ENCODE measurements at regions not wholly inside any gene's neighbourhood (a gene's known extent, or its start where the extent isn't known, plus 50 kb on each side); places are given as distances from the start of the nearest gene placed in this dataset.

DNA sequence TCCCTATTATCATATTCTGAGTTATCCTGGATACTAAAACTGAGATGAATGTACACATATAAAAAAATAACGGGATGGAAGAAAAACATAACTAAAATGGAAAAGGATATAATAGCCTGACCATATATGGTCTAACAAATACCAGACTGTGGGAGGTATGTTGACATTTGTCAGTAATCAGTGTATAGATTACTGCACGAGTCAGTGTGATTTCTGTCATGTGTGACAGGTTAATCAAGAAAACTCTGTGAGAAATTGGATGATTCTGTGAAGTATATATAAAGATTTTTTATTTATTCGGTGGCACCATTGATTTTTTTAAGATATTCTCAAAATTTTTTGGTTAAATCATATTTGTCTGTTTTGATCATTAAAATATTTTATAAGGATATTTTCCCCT is 547.3 kb upstream of the B3GALT2 start:
- DNase-seq: no peak
- no peak for ATAC-seq
- no peaks in the 10 kb centered on the region for H3K27me3 Mint-ChIP-seq
- peaks cover 2% of the 10 kb centered on the region for H3K4me1 Mint-ChIP-seq (ENCODE audit: low read depth)
- TF ChIP-seq, protein P1, sequence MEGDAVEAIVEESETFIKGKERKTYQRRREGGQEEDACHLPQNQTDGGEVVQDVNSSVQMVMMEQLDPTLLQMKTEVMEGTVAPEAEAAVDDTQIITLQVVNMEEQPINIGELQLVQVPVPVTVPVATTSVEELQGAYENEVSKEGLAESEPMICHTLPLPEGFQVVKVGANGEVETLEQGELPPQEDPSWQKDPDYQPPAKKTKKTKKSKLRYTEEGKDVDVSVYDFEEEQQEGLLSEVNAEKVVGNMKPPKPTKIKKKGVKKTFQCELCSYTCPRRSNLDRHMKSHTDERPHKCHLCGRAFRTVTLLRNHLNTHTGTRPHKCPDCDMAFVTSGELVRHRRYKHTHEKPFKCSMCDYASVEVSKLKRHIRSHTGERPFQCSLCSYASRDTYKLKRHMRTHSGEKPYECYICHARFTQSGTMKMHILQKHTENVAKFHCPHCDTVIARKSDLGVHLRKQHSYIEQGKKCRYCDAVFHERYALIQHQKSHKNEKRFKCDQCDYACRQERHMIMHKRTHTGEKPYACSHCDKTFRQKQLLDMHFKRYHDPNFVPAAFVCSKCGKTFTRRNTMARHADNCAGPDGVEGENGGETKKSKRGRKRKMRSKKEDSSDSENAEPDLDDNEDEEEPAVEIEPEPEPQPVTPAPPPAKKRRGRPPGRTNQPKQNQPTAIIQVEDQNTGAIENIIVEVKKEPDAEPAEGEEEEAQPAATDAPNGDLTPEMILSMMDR (IDR thresholded peaks at IDR 0.05): no peak
- ChIA-PET POLR2A (no interaction called here), CTCF (no interaction called here)
- no peak overlapping the region for H3K4me3 Mint-ChIP-seq
- intact Hi-C loops (cut with micrococcal nuclease): no loop called here
- no peaks in the 10 kb centered on the region for H3K9me3 Mint-ChIP-seq
- H3K36me3 Mint-ChIP-seq (ENCODE audit: low read depth): no peaks in the 10 kb centered on the region
- H3K27ac Mint-ChIP-seq: no peak overlapping the region

DNA sequence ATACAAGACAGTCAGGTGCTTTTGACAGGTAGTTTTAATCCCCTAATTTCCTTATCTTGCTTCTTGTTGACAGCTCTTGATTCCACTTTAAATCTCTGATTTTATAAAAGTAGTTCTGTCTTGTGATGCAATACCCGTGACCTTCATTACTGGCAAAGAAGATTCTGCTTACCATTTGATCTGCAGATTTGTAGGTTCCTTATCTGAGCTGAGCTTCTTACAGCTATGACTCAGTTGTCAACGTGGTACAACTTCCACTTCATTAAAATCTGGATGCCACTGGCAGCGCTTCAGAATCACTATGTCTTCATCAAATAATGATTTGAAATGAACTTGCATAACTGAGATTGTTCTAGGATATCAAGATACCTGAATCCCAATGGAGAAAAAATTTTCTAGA is 543.6 kb upstream of the B3GALT2 start:
- no peak overlapping the region for H3K4me3 Mint-ChIP-seq
- CTCF ChIA-PET: no interaction called here
- no peaks in the 10 kb centered on the region for H3K27me3 Mint-ChIP-seq
- DNase-seq: no peak
- ATAC-seq: no peak
- peaks cover 3% of the 10 kb centered on the region for H3K4me1 Mint-ChIP-seq (ENCODE audit: low read depth)
- no peaks in the 10 kb centered on the region for H3K9me3 Mint-ChIP-seq
- H3K36me3 Mint-ChIP-seq (ENCODE audit: low read depth): no peaks in the 10 kb centered on the region
- no peak overlapping the region for H3K27ac Mint-ChIP-seq
- intact Hi-C loops (cut with micrococcal nuclease): no loop called here
- TF ChIP-seq, protein P1 (IDR thresholded peaks at IDR 0.05): no peak
- POLR2A ChIA-PET: no interaction called here

DNA sequence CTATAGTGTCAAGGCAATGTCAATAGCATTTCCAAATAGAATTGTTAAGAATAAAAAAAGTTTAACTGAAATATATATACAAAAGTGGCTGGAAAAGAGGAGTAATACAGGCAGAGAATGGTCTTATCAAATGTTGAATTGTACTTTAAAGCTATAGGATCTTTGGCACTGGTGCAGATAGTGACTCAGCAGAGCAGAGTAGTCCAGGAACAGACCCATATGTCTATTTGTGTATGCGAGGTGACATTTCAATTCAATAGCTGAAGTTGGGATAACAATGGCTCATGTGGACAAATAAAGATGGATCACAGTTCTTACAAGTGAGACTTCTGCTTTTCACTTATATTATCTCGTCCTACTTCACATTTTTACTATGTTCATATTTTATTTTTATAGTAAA is 543.0 kb upstream of the B3GALT2 start:
- DNase-seq (no peak), ATAC-seq (no peak)
- Mint-ChIP-seq H3K4me1 (ENCODE audit: low read depth) (peaks cover 3% of the 10 kb centered on the region), H3K9me3 (no peaks in the 10 kb centered on the region), H3K36me3 (ENCODE audit: low read depth) (no peaks in the 10 kb centered on the region), H3K27ac (no peak overlapping the region), H3K27me3 (no peaks in the 10 kb centered on the region), H3K4me3 (no peak overlapping the region)
- CTCF ChIA-PET: no interaction called here
- intact Hi-C loops (cut with micrococcal nuclease): no loop called here
- TF ChIP-seq, protein P1 (IDR thresholded peaks at IDR 0.05): no peak
- POLR2A ChIA-PET: no interaction called here

DNA sequence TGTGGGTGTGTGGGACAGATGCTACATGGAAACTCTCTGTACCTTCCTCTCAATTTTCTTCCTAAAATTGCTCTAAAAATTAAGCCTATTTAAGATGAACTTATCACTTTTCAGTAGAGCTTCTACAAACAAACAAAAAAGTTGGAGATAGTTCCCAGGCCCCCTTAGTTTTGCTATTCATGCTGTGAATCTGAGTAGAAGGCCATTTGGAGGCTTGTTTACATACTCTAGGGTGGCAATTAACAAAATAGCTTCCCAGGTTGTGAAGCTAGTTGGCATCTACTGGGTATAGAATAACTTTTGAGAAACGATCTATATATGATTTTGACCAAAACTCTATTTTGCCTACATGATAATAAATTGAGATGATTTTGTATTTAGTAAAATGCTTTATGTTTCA is 541.4 kb upstream of the B3GALT2 start:
- H3K27ac Mint-ChIP-seq: no peak overlapping the region

DNA sequence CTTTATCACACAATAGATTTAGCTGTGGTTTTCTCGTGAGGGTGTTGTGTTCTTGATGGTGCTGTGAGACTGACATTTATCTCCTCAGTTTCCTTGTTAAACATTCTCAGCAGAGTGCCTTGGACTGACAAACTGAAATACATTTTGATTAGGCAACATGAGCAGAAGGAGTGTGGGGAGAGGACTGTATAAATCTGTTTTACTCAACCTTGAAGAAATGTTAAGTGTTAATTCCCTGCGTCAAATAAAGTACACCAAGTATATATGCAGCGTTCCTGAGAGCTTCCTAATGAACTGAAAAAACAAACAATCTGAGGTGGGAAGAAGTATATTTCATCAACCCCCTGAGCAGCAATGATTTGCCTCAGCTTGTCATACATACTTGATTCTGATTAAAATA is 540.3 kb upstream of the B3GALT2 start:
- TF ChIP-seq, protein P1 (IDR thresholded peaks at IDR 0.05): no peak
- no peaks in the 10 kb centered on the region for H3K27me3 Mint-ChIP-seq
- H3K27ac Mint-ChIP-seq: no peak overlapping the region
- ATAC-seq: no peak
- ChIA-PET POLR2A (no interaction called here), CTCF (no interaction called here)
- no peaks in the 10 kb centered on the region for H3K9me3 Mint-ChIP-seq
- DNase-seq: no peak
- no peaks in the 10 kb centered on the region for H3K36me3 Mint-ChIP-seq (ENCODE audit: low read depth)
- no peak overlapping the region for H3K4me3 Mint-ChIP-seq
- peaks cover 3% of the 10 kb centered on the region for H3K4me1 Mint-ChIP-seq (ENCODE audit: low read depth)
- intact Hi-C loops (cut with micrococcal nuclease): no loop called here

More for the DNA sequence above, 541.4 kb upstream of the B3GALT2 start:
- intact Hi-C loops (cut with micrococcal nuclease): no loop called here
- no peak for DNase-seq
- TF ChIP-seq, protein P1 (IDR thresholded peaks at IDR 0.05): no peak
- Mint-ChIP-seq H3K27me3 (no peaks in the 10 kb centered on the region), H3K36me3 (ENCODE audit: low read depth) (no peaks in the 10 kb centered on the region), H3K4me1 (ENCODE audit: low read depth) (peaks cover 3% of the 10 kb centered on the region), H3K9me3 (no peaks in the 10 kb centered on the region), H3K4me3 (no peak overlapping the region)
- CTCF ChIA-PET: no interaction called here
- POLR2A ChIA-PET: no interaction called here
- no peak for ATAC-seq
